GM21528 (cell line): ENCODE measurements at regions not wholly inside any gene's neighbourhood (a gene's known extent, or its start where the extent isn't known, plus 50 kb on each side); places are given as distances from the start of the nearest gene placed in this dataset.
"Not testable (repeated sequence)": the region's sequence is repeated elsewhere in the genome, so short reads cannot be mapped to it uniquely, and the experiment has no call there.

Experiments used
- ATAC-seq: cut with Tn5 transposase; IDR thresholded peaks from one replicate; pipeline ENCODE4 v1.9.1; 2021; ENCODE audit warnings: mild to moderate bottlenecking, moderate library complexity; ENCODE audit not compliant: unreplicated experiment, low FRiP score

GRCh38 chr2:66113988-66114625, 320.8 kb upstream of the MEIS1 start:
- no peak for ATAC-seq

- no peak for ATAC-seq
Observed at GRCh38 chr2:66111706-66112105, 323.2 kb upstream of the MEIS1 start.

GRCh38 chr2:66110608-66111007, 324.3 kb upstream of the MEIS1 start:
- ATAC-seq = no peak

GRCh38 chr2:66110086-66110485, 324.8 kb upstream of the MEIS1 start:
- ATAC-seq = no peak

- no peak for ATAC-seq
Observed at GRCh38 chr2:66109419-66109818, 325.5 kb upstream of the MEIS1 start.

GRCh38 chr2:66105066-66105753, 329.7 kb upstream of the MEIS1 start:
- ATAC-seq = no peak

GRCh38 chr2:66103581-66103980, 331.3 kb upstream of the MEIS1 start:
- no peak for ATAC-seq

GRCh38 chr2:66101206-66101605, 333.7 kb upstream of the MEIS1 start:
- no peak for ATAC-seq

- ATAC-seq = no peak
Observed at GRCh38 chr2:66095820-66096345, 339.0 kb upstream of the MEIS1 start.

GRCh38 chr2:66094689-66095088, 340.2 kb upstream of the MEIS1 start:
- not testable (repeated sequence) for ATAC-seq

- no peak for ATAC-seq
Observed at GRCh38 chr2:66093371-66093770, 341.6 kb upstream of the MEIS1 start.

- no peak for ATAC-seq
Observed at GRCh38 chr2:66084948-66085590, 349.9 kb upstream of the MEIS1 start.

- ATAC-seq = no peak
Observed at GRCh38 chr2:66082581-66082980, 352.3 kb upstream of the MEIS1 start.

GRCh38 chr2:66080127-66080526, 354.8 kb upstream of the MEIS1 start:
- no peak for ATAC-seq

- ATAC-seq = no peak
Observed at GRCh38 chr2:66073172-66073571, 361.8 kb upstream of the MEIS1 start.

- ATAC-seq = no peak
Observed at GRCh38 chr2:66070721-66071602, 364.0 kb upstream of the MEIS1 start.

GRCh38 chr2:66069937-66070720, 364.8 kb upstream of the MEIS1 start:
- no peak for ATAC-seq

GRCh38 chr2:66066032-66066431, 368.9 kb upstream of the MEIS1 start:
- no peak for ATAC-seq

GRCh38 chr2:66059332-66059731, 375.6 kb upstream of the MEIS1 start:
- ATAC-seq = no peak

- no peak for ATAC-seq
Observed at GRCh38 chr2:66058675-66059074, 376.2 kb upstream of the MEIS1 start.
